HCT116 (cell line): ENCODE measurements at regions not wholly inside any gene's neighbourhood (a gene's known extent, or its start where the extent isn't known, plus 50 kb on each side); places are given as distances from the start of the nearest gene placed in this dataset.

ENCODE experiments used
- ATAC-seq: fragments of 200-7000 bp; cut with Tn5 transposase; 2 replicates; pipeline ENCODE4 v1.9.1; 2020; ENCODE audit warnings: mild to moderate bottlenecking, moderate library complexity
- BruUV-seq: library from RNA; stranded (reverse); fragments of 400-500 nt; replicated peaks from 2 replicates; lab custom pipeline; 2021; lab: Mats Ljungman, UMichigan
- CTCF ChIA-PET: fragments of 300-600 bp; sonication (Branson Sonifier 250); formaldehyde crosslinking; loops from one replicate; lab custom pipeline; 2021; ENCODE audit warnings: antibody characterized with exemption; lab: Charles Lee
- POLR2A ChIA-PET: fragments of 300-600, 350-600 bp; sonication (Branson Sonifier 250); formaldehyde crosslinking; loops from one replicate; lab custom pipeline; 2021; ENCODE audit warnings: antibody characterized with exemption; lab: Charles Lee
- RAD21 ChIA-PET, 2 experiments: fragments of 300-600 bp; sonication (Branson Sonifier 250); formaldehyde crosslinking; loops; one replicate each; lab custom pipeline; 2023; ENCODE audit warnings: low total read pairs in 2 of 2; ENCODE audit not compliant: uncharacterized antibody in 2 of 2, unreplicated experiment in 2 of 2, low non-redundant PET in 1 of 2; lab: Charles Lee
- DNase-seq: peaks from one replicate; pipeline ENCODE4 v3.0.0-alpha.2; 2010; ENCODE audit warnings: low read depth, low spot score
- H2AFZ ChIP-seq: fragments of 200-600 bp; shearing (Covaris generic), sonication (generic); 2 replicates; pipeline ENCODE4 v1.6.1; 2017; ENCODE audit warnings: low read depth, mixed run types, mixed read lengths, antibody characterized with exemption, low read length; ENCODE audit not compliant: poor library complexity, severe bottlenecking
- H3K27ac ChIP-seq: 2 replicates; pipeline ENCODE4 v1.5.1; 2012; ENCODE audit warnings: low read depth, low read length
- H3K27me3 ChIP-seq: fragments of 200-600 bp; sonication (generic); 2 replicates; pipeline ENCODE4 v1.6.1; 2016; ENCODE audit warnings: mixed run types, low read length, mixed read lengths; ENCODE audit not compliant: insufficient read depth
- H3K36me3 ChIP-seq, 2 experiments: fragments of 200-500 bp in 1 of 2; fragments of 200-600 bp in 1 of 2; sonication (Bioruptor generic) in 1 of 2; sonication (generic) in 1 of 2; 2 replicates each; pipeline versions ENCODE4 v1.5.1 to v1.6.1; 2014 to 2016; ENCODE audit warnings: low read length in 2 of 2, inconsistent platforms in 1 of 2, mixed read lengths in 1 of 2, mixed run types in 1 of 2; ENCODE audit not compliant: insufficient read depth in 2 of 2, control insufficient read depth in 1 of 2
- H3K4me1 ChIP-seq, 2 experiments: fragments of 200-600 bp in 1 of 2; sonication (generic) in 1 of 2; 2 replicates each; pipeline versions ENCODE4 v1.5.1 to v1.6.1; 2012 to 2017; ENCODE audit warnings: low read length in 2 of 2, inconsistent platforms in 1 of 2, mild to moderate bottlenecking in 1 of 2, mixed read lengths in 1 of 2, mixed run types in 1 of 2, moderate library complexity in 1 of 2; ENCODE audit not compliant: insufficient read depth in 2 of 2, control insufficient read depth in 1 of 2
- H3K4me2 ChIP-seq: fragments of 200-600 bp; sonication (generic); 2 replicates; pipeline ENCODE4 v1.6.1; 2017; ENCODE audit warnings: mixed run types, low read length, mixed read lengths
- H3K4me3 ChIP-seq, 2 experiments: fragments of 200-600 bp in 1 of 2; sonication (generic) in 1 of 2; replicated peaks in 1 of 2; 2 replicates each; pipeline ENCODE4 v1.5.1; 2011 to 2016; ENCODE audit warnings: low read length in 2 of 2, control low read depth in 1 of 2, low read depth in 1 of 2, mild to moderate bottlenecking in 1 of 2, mixed read lengths in 1 of 2, mixed run types in 1 of 2
- H3K79me2 ChIP-seq: fragments of 200-600 bp; sonication (generic); 2 replicates; pipeline ENCODE4 v1.6.1; 2017; ENCODE audit warnings: mild to moderate bottlenecking, mixed run types, low read length, moderate library complexity, mixed read lengths; ENCODE audit not compliant: insufficient read depth
- H3K9ac ChIP-seq: fragments of 200-600 bp; sonication (generic); 2 replicates; pipeline ENCODE4 v1.6.1; 2016; ENCODE audit warnings: low read length, mixed read lengths
- H3K9me2 ChIP-seq: fragments of 200-600 bp; sonication (generic), shearing (Covaris generic); 2 replicates; pipeline ENCODE4 v1.6.1; 2017; ENCODE audit warnings: mixed run types, mild to moderate bottlenecking, moderate library complexity; ENCODE audit not compliant: insufficient read depth
- H3K9me3 ChIP-seq, 2 experiments: fragments of 200-500 bp in 1 of 2; fragments of 200-600 bp in 1 of 2; sonication (Bioruptor generic) in 1 of 2; sonication (generic) in 1 of 2; 2 replicates each; pipeline ENCODE4 v1.6.1; 2014 to 2017; ENCODE audit warnings: low read length in 2 of 2, mixed read lengths in 2 of 2, inconsistent platforms in 1 of 2, low read depth in 1 of 2, mild to moderate bottlenecking in 1 of 2, mixed run types in 1 of 2, moderate library complexity in 1 of 2; ENCODE audit not compliant: control insufficient read depth in 1 of 2, insufficient read depth in 1 of 2
- H4K20me1 ChIP-seq: fragments of 200-600 bp; sonication (generic), shearing (Covaris generic); 2 replicates; pipeline ENCODE4 v1.6.1; 2017; ENCODE audit warnings: mixed run types, mild to moderate bottlenecking, moderate library complexity; ENCODE audit not compliant: insufficient read depth
- CBX3 ChIP-seq: IDR thresholded peaks from 2 replicates; pipeline ENCODE4 v1.6.1; 2012; ENCODE audit warnings: low read depth
- EZH2 ChIP-seq: fragments of 200-600 bp; sonication (generic); IDR thresholded peaks from 2 replicates; pipeline ENCODE4 v1.6.1; 2017; ENCODE audit warnings: antibody characterized with exemption, mixed run types
- FOSL1 ChIP-seq: IDR thresholded peaks from 2 replicates; pipeline ENCODE4 v1.6.1; 2012; ENCODE audit warnings: low read depth
- POLR2A ChIP-seq: IDR thresholded peaks from 2 replicates; pipeline ENCODE4 v1.7.0; 2011; ENCODE audit warnings: borderline replicate concordance; ENCODE audit not compliant: insufficient read depth, insufficient read length; ENCODE audit errors: extremely low read depth
- ZFX ChIP-seq: fragments of 450-650 bp; IDR thresholded peaks from 2 replicates; pipeline ENCODE4 v1.6.1; 2017
- ZNF274 ChIP-seq: fragments of 200-500 bp; sonication (Bioruptor generic); IDR thresholded peaks from 2 replicates; pipeline ENCODE4 v1.6.1; 2014; ENCODE audit warnings: mild to moderate bottlenecking, low read depth, low read length, inconsistent platforms
- intact Hi-C: fragments of 100-400 bp; cut with micrococcal nuclease; formaldehyde crosslinking; loops from 2 replicates; pipeline ENCODE4 v1.10.0; 2022
- TF ChIP-seq, protein P1 (sequence below): IDR thresholded peaks from 2 replicates; pipeline ENCODE4 v1.6.1; 2012

DNA sequence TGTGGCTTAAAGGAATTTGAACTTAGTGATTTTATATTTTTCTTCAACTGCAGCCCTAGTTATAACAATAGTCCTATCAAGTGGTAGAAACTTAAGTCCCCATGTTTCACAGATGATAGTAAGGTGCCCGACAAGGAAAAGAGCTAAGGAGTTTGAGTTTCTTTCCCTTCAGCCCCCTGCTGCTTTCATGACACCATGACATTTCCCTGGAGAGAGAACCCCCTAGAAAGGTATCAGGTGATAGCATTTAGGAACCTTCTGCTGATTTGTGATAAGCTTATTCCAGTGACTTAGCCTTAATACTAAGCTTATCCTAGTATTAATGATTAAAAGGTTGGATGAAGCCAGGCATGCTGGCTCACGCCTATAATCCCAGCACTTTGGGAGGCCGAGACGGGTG is 623.8 kb upstream of the TYRP1 start:
- Histone ChIP-seq H3K4me1 (no peaks in the 10 kb centered on the region), H2AFZ (no peak overlapping the region), H3K4me3 (no peak overlapping the region), H3K9me2 (no peaks in the 10 kb centered on the region), H3K36me3 (no peaks in the 10 kb centered on the region), H3K27me3 (no peaks in the 10 kb centered on the region), H4K20me1 (no peaks in the 10 kb centered on the region), H3K27ac (no peak overlapping the region), H3K9ac (no peak overlapping the region), H3K9me3 (peaks cover 10 to 21% of the 10 kb centered on the region in 2 experiments; a peak in 3 of 4 replicates), H3K79me2 (no peaks in the 10 kb centered on the region), H3K4me2 (no peak overlapping the region)
- ChIA-PET POLR2A (no interaction called here), CTCF (no interaction called here), RAD21 (no interaction called here)
- DNase-seq (no peak), ATAC-seq (no peak)
- intact Hi-C loops, result no loop called here
- no TSS peak for BruUV-seq
- no peak for TF ChIP-seq ZNF274

DNA sequence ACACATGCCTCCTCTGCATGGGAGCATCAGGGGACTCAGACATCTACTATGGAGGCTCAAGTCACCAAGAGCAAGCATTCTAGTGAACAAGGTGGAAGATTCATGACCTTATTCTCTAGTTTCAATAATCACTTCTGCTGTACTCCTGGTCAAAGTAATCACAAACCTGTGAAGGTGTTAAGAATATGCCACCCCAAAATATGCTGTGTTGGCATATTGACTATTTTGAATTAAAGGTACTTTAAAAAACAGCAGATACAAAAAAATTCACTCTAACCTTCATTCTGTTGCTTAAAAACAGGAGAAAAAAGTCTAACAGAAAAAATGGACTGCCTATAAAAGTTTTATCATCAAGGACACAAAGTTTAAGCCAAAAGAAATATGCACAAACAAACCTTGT is 607.8 kb upstream of the TYRP1 start:
- H3K4me2 ChIP-seq, result no peak overlapping the region
- no peaks in the 10 kb centered on the region for H3K4me1 ChIP-seq
- no peaks in the 10 kb centered on the region for H3K36me3 ChIP-seq
- DNase-seq (no peak), ATAC-seq (no peak)
- H4K20me1 ChIP-seq, result no peaks in the 10 kb centered on the region
- intact Hi-C loops, result no loop called here
- RAD21 ChIA-PET, result no interaction called here
- no peak overlapping the region for H3K4me3 ChIP-seq
- H3K9ac ChIP-seq, result no peak overlapping the region
- no peaks in the 10 kb centered on the region for H3K27me3 ChIP-seq
- POLR2A ChIA-PET, result no interaction called here
- H3K9me2 ChIP-seq, result no peaks in the 10 kb centered on the region
- no TSS peak for BruUV-seq
- TF ChIP-seq, protein P1, sequence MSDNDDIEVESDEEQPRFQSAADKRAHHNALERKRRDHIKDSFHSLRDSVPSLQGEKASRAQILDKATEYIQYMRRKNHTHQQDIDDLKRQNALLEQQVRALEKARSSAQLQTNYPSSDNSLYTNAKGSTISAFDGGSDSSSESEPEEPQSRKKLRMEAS, result no peak
- TF ChIP-seq FOSL1 (no peak), EZH2 (no peak), ZFX (no peak), CBX3 (no peak), POLR2A (no peak)
- CTCF ChIA-PET, result no interaction called here
- H3K9me3 ChIP-seq, result peaks cover 22 to 31% of the 10 kb centered on the region in 2 experiments; a peak in 2 of 4 replicates
- H2AFZ ChIP-seq, result no peak overlapping the region
- H3K79me2 ChIP-seq, result no peaks in the 10 kb centered on the region
- no peak overlapping the region for H3K27ac ChIP-seq
